RWPE2 (cell line): ENCODE measurements at regions not wholly inside any gene's neighbourhood (a gene's known extent, or its start where the extent isn't known, plus 50 kb on each side); places are given as distances from the start of the nearest gene placed in this dataset.

Source experiments
- ATAC-seq: fragments of 200-7000 bp; cut with Tn5 transposase; 3 replicates; pipeline ENCODE4 v1.9.1; 2021; ENCODE audit warnings: low read depth
- DNase-seq: peaks from one replicate; pipeline ENCODE4 v3.0.0-alpha.2; 2020; ENCODE audit warnings: low spot score
- H3K27ac ChIP-seq: fragments of 450-650 bp; 2 replicates; pipeline ENCODE4 v1.5.1; 2017; ENCODE audit warnings: mild to moderate bottlenecking; ENCODE audit not compliant: poor library complexity, severe bottlenecking
- H3K27me3 ChIP-seq: fragments of 250-450 bp; sonication (Bioruptor Pico); 2 replicates; pipeline ENCODE4 v1.5.1; 2021; ENCODE audit warnings: mild to moderate bottlenecking, moderate library complexity; ENCODE audit not compliant: insufficient read depth, poor library complexity, severe bottlenecking
- H3K36me3 ChIP-seq: fragments of 250-450 bp; sonication (Bioruptor Pico); 2 replicates; pipeline ENCODE4 v1.5.1; 2020; ENCODE audit warnings: low read depth, mild to moderate bottlenecking, moderate library complexity
- H3K4me1 ChIP-seq: fragments of 250-450 bp; sonication (Bioruptor Pico); 2 replicates; pipeline ENCODE4 v1.5.1; 2021; ENCODE audit warnings: mild to moderate bottlenecking, moderate library complexity; ENCODE audit not compliant: insufficient read depth, poor library complexity, severe bottlenecking
- H3K4me3 ChIP-seq: fragments of 250-450 bp; sonication (Bioruptor Pico); 2 replicates; pipeline ENCODE4 v1.5.1; 2021; ENCODE audit warnings: mild to moderate bottlenecking, moderate library complexity; ENCODE audit not compliant: severe bottlenecking
- H3K9me3 ChIP-seq: fragments of 250-450 bp; sonication (Bioruptor Pico); 2 replicates; pipeline ENCODE4 v1.5.1; 2021; ENCODE audit warnings: mild to moderate bottlenecking, moderate library complexity; ENCODE audit not compliant: severe bottlenecking
- CTCF ChIP-seq: fragments of 450-650 bp; IDR thresholded peaks from one replicate; pipeline ENCODE4 v1.5.1; 2017; ENCODE audit warnings: mild to moderate bottlenecking, moderate library complexity; ENCODE audit not compliant: poor library complexity, severe bottlenecking

- H3K27me3 ChIP-seq: peaks cover 9% of the 10 kb centered on the region
- H3K4me1 ChIP-seq: no peaks in the 10 kb centered on the region
- DNase-seq (no peak), ATAC-seq (no peak)
- no peak overlapping the region for H3K4me3 ChIP-seq
- no peak overlapping the region for H3K27ac ChIP-seq
- no peaks in the 10 kb centered on the region for H3K9me3 ChIP-seq
- TF ChIP-seq CTCF: no peak
- H3K36me3 ChIP-seq: no peaks in the 10 kb centered on the region
Measured at GRCh38 chr2:136411946-136412345, 294.0 kb upstream of the CXCR4 start.

GRCh38 chr2:136410673-136411072 is 292.7 kb upstream of the CXCR4 start:
- DNase-seq: no peak
- no peak for TF ChIP-seq CTCF
- Histone ChIP-seq H3K4me1 (no peaks in the 10 kb centered on the region), H3K4me3 (no peak overlapping the region), H3K27ac (no peak overlapping the region), H3K9me3 (no peaks in the 10 kb centered on the region), H3K36me3 (no peaks in the 10 kb centered on the region), H3K27me3 (peaks cover 15% of the 10 kb centered on the region)
- ATAC-seq: no peak

GRCh38 chr2:136408795-136409194 is 290.8 kb upstream of the CXCR4 start:
- H3K4me1 ChIP-seq: no peaks in the 10 kb centered on the region
- no peak overlapping the region for H3K27ac ChIP-seq
- TF ChIP-seq CTCF: no peak
- DNase-seq: no peak
- no peaks in the 10 kb centered on the region for H3K9me3 ChIP-seq
- no peak for ATAC-seq
- H3K36me3 ChIP-seq: no peaks in the 10 kb centered on the region
- no peak overlapping the region for H3K4me3 ChIP-seq
- peaks cover 13% of the 10 kb centered on the region for H3K27me3 ChIP-seq

GRCh38 chr2:136407952-136408318 is 290.0 kb upstream of the CXCR4 start:
- no peak for ATAC-seq
- TF ChIP-seq CTCF: no peak
- Histone ChIP-seq H3K27ac (no peak overlapping the region), H3K9me3 (no peaks in the 10 kb centered on the region), H3K36me3 (no peaks in the 10 kb centered on the region), H3K4me1 (no peaks in the 10 kb centered on the region), H3K4me3 (no peak overlapping the region), H3K27me3 (peaks cover 13% of the 10 kb centered on the region)
- DNase-seq: no peak

- ATAC-seq (no peak), DNase-seq (no peak)
- Histone ChIP-seq H3K36me3 (no peaks in the 10 kb centered on the region), H3K9me3 (no peaks in the 10 kb centered on the region), H3K4me3 (no peak overlapping the region), H3K27ac (no peak overlapping the region), H3K27me3 (peaks cover 13% of the 10 kb centered on the region), H3K4me1 (no peaks in the 10 kb centered on the region)
- TF ChIP-seq CTCF: no peak
Measured at GRCh38 chr2:136407117-136407951, 289.4 kb upstream of the CXCR4 start.
